KMS-11 (cell line): ENCODE measurements at regions not wholly inside any gene's neighbourhood (a gene's known extent, or its start where the extent isn't known, plus 50 kb on each side); places are given as distances from the start of the nearest gene placed in this dataset.

Source experiments
- H2AFZ ChIP-seq: fragments of 200-600 bp; sonication (generic); 2 replicates; pipeline ENCODE4 v1.6.1; 2016; ENCODE audit warnings: antibody characterized with exemption, mixed run types, low read depth
- H3K27ac ChIP-seq: fragments of 200-600 bp; sonication (generic); 2 replicates; pipeline ENCODE4 v1.6.1; 2016; ENCODE audit warnings: mild to moderate bottlenecking, mixed run types
- H3K27me3 ChIP-seq: fragments of 200-600 bp; sonication (generic); 2 replicates; pipeline ENCODE4 v1.6.1; 2017; ENCODE audit warnings: mild to moderate bottlenecking, low read depth, mixed run types, moderate library complexity; ENCODE audit not compliant: insufficient read depth
- H3K36me3 ChIP-seq: fragments of 200-600 bp; sonication (generic); 2 replicates; pipeline ENCODE4 v1.6.1; 2017; ENCODE audit warnings: mild to moderate bottlenecking, mixed run types; ENCODE audit not compliant: insufficient read depth
- H3K4me1 ChIP-seq: fragments of 200-600 bp; sonication (generic); 2 replicates; pipeline ENCODE4 v1.6.1; 2016; ENCODE audit warnings: mild to moderate bottlenecking, low read depth, mixed run types; ENCODE audit not compliant: poor library complexity, severe bottlenecking
- H3K4me2 ChIP-seq: fragments of 200-600 bp; sonication (generic); 2 replicates; pipeline ENCODE4 v1.7.0; 2016; ENCODE audit warnings: mild to moderate bottlenecking, mixed run types
- H3K4me3 ChIP-seq: fragments of 200-600 bp; sonication (generic); IDR thresholded peaks from 2 replicates; pipeline ENCODE4 v1.6.1; 2017; ENCODE audit warnings: low read depth, low read length, mixed read lengths; ENCODE audit not compliant: insufficient read depth
- H3K79me2 ChIP-seq: fragments of 200-600 bp; sonication (generic); 2 replicates; pipeline ENCODE4 v1.6.1; 2016; ENCODE audit warnings: low read depth, mixed run types; ENCODE audit not compliant: insufficient read depth
- H3K9ac ChIP-seq: fragments of 200-600 bp; sonication (generic); 2 replicates; pipeline ENCODE4 v1.6.1; 2016; ENCODE audit warnings: mild to moderate bottlenecking, mixed run types
- H4K20me1 ChIP-seq: fragments of 200-600 bp; sonication (generic); 2 replicates; pipeline ENCODE4 v1.6.1; 2016; ENCODE audit warnings: mild to moderate bottlenecking, mixed run types; ENCODE audit not compliant: insufficient read depth
- CTCF ChIP-seq: fragments of 200-600 bp; sonication (generic); conservative IDR thresholded peaks from 2 replicates; pipeline ENCODE4 v1.6.1; 2017; ENCODE audit warnings: low read depth, mild to moderate bottlenecking, antibody characterized with exemption, low read length, moderate library complexity, mixed read lengths

- Histone ChIP-seq H3K4me2 (no peak overlapping the region), H4K20me1 (no peaks in the 10 kb centered on the region), H2AFZ (no peak overlapping the region), H3K4me1 (no peaks in the 10 kb centered on the region), H3K36me3 (no peaks in the 10 kb centered on the region), H3K27ac (no peak overlapping the region), H3K4me3 (no peak overlapping the region), H3K79me2 (no peaks in the 10 kb centered on the region), H3K9ac (no peak overlapping the region), H3K27me3 (no peaks in the 10 kb centered on the region)
- TF ChIP-seq CTCF: no peak
These were observed 2190.5 kb upstream of the RAG2 start for GRCh38 chr11:38788561-38788960.

- no peak for TF ChIP-seq CTCF
- Histone ChIP-seq H3K4me1 (no peaks in the 10 kb centered on the region), H3K36me3 (no peaks in the 10 kb centered on the region), H3K4me2 (no peak overlapping the region), H3K27me3 (no peaks in the 10 kb centered on the region), H3K27ac (no peak overlapping the region), H3K79me2 (no peaks in the 10 kb centered on the region), H3K4me3 (no peak overlapping the region), H2AFZ (no peak overlapping the region), H3K9ac (no peak overlapping the region), H4K20me1 (no peaks in the 10 kb centered on the region)
These were observed 2186.1 kb upstream of the RAG2 start for GRCh38 chr11:38784164-38784563.

- TF ChIP-seq CTCF: no peak
- Histone ChIP-seq H3K4me3 (no peak overlapping the region), H2AFZ (no peak overlapping the region), H3K27ac (no peak overlapping the region), H3K4me1 (no peaks in the 10 kb centered on the region), H3K79me2 (no peaks in the 10 kb centered on the region), H3K36me3 (no peaks in the 10 kb centered on the region), H3K4me2 (no peak overlapping the region), H4K20me1 (no peaks in the 10 kb centered on the region), H3K9ac (no peak overlapping the region), H3K27me3 (no peaks in the 10 kb centered on the region)
These were observed 2168.8 kb upstream of the RAG2 start for GRCh38 chr11:38766796-38767195.

GRCh38 chr11:38759394-38759793, 2161.4 kb upstream of the RAG2 start:
- H3K4me2 ChIP-seq: no peak overlapping the region
- H2AFZ ChIP-seq: no peak overlapping the region
- no peaks in the 10 kb centered on the region for H4K20me1 ChIP-seq
- no peak overlapping the region for H3K9ac ChIP-seq
- H3K27me3 ChIP-seq: no peaks in the 10 kb centered on the region
- H3K4me1 ChIP-seq: no peaks in the 10 kb centered on the region
- no peak overlapping the region for H3K27ac ChIP-seq
- TF ChIP-seq CTCF: no peak
- no peaks in the 10 kb centered on the region for H3K36me3 ChIP-seq
- H3K4me3 ChIP-seq: no peak overlapping the region
- H3K79me2 ChIP-seq: no peaks in the 10 kb centered on the region

- no peaks in the 10 kb centered on the region for H4K20me1 ChIP-seq
- no peak overlapping the region for H3K4me2 ChIP-seq
- H2AFZ ChIP-seq: no peak overlapping the region
- no peak overlapping the region for H3K9ac ChIP-seq
- no peaks in the 10 kb centered on the region for H3K36me3 ChIP-seq
- H3K4me3 ChIP-seq: no peak overlapping the region
- TF ChIP-seq CTCF: no peak
- no peak overlapping the region for H3K27ac ChIP-seq
- no peaks in the 10 kb centered on the region for H3K27me3 ChIP-seq
- no peaks in the 10 kb centered on the region for H3K4me1 ChIP-seq
- no peaks in the 10 kb centered on the region for H3K79me2 ChIP-seq
These were observed 2158.5 kb upstream of the RAG2 start for GRCh38 chr11:38756537-38756936.
